Left ventricle myocardium superior (tissue), 1 donor: ENCODE measurements at regions not wholly inside any gene's neighbourhood (a gene's known extent, or its start where the extent isn't known, plus 50 kb on each side); places are given as distances from the start of the nearest gene placed in this dataset.

ENCODE experiments used
- ATAC-seq: fragments of 200-7000 bp; cut with Tn5 transposase; one replicate; pipeline ENCODE4 v1.9.1; 2020; ENCODE audit warnings: mild to moderate bottlenecking, moderate library complexity
- DNase-seq: peaks from one replicate; pipeline ENCODE4 v3.0.0-alpha.2; 2020
- intact Hi-C: fragments of 100-400 bp; cut with micrococcal nuclease; formaldehyde crosslinking; loops from one replicate; pipeline ENCODE4 v1.11.0; 2022
- donor health status: DM: no; HTN: yes; CAD: no; lungs with severe emphysema.

- intact Hi-C loops, result no loop called here
- DNase-seq, result no peak
- no peak for ATAC-seq
These were observed 103.4 kb upstream of the RPS23 start for GRCh38 chr5:82381591-82381990.

GRCh38 chr5:82376307-82376706 lies 98.2 kb upstream of the RPS23 start:
- ATAC-seq, result no peak
- intact Hi-C loops, result no loop called here

GRCh38 chr5:82375488-82376244 lies 97.5 kb upstream of the RPS23 start:
- ATAC-seq (no peak), DNase-seq (no peak)
- intact Hi-C loops, result no loop called here

More at GRCh38 chr5:82376307-82376706, 98.2 kb upstream of the RPS23 start:
- DNase-seq, result no peak

- ATAC-seq (no peak), DNase-seq (no peak)
- intact Hi-C loops, result no loop called here
These were observed 96.5 kb upstream of the RPS23 start for GRCh38 chr5:82374637-82375036.

GRCh38 chr5:82367930-82368329 lies 89.8 kb upstream of the RPS23 start:
- DNase-seq (no peak), ATAC-seq (no peak)
- intact Hi-C loops, result no loop called here

- no peak for DNase-seq
- intact Hi-C loops, result no loop called here
- ATAC-seq, result no peak
These were observed 87.6 kb upstream of the RPS23 start for GRCh38 chr5:82365744-82366228.

- intact Hi-C loops, result no loop called here
- DNase-seq (no peak), ATAC-seq (no peak)
These were observed 86.9 kb upstream of the RPS23 start for GRCh38 chr5:82365026-82365425.

- DNase-seq, result no peak
- intact Hi-C loops, result no loop called here
- peak; percentile 73 for ATAC-seq
These were observed 86.3 kb upstream of the RPS23 start for GRCh38 chr5:82364497-82364896.

GRCh38 chr5:82363524-82363923 lies 85.4 kb upstream of the RPS23 start:
- ATAC-seq (no peak), DNase-seq (no peak)
- intact Hi-C loops, result no loop called here

GRCh38 chr5:82362636-82363035 lies 84.5 kb upstream of the RPS23 start:
- DNase-seq (no peak), ATAC-seq (no peak)
- intact Hi-C loops, result no loop called here

GRCh38 chr5:82360022-82360421 lies 81.9 kb upstream of the RPS23 start:
- no peak for DNase-seq
- no peak for ATAC-seq
- intact Hi-C loops, result no loop called here

GRCh38 chr5:82359272-82359671 lies 81.1 kb upstream of the RPS23 start:
- no peak for DNase-seq
- intact Hi-C loops, result loop anchor here (10.0 kb wide), 1 partner anchor 1206 kb away; no protein-coding TSS in a partner anchor
- no peak for ATAC-seq

- intact Hi-C loops, result loop anchor here (10.0 kb wide), 1 partner anchor 1206 kb away; no protein-coding TSS in a partner anchor
- ATAC-seq (no peak), DNase-seq (no peak)
These were observed 80.3 kb upstream of the RPS23 start for GRCh38 chr5:82358457-82358856.

- DNase-seq (peak; percentile 76), ATAC-seq (peak; percentile 92)
- intact Hi-C loops, result loop anchor here (10.0 kb wide), 1 partner anchor 1208 kb away; no protein-coding TSS in a partner anchor
These were observed 78.9 kb upstream of the RPS23 start for GRCh38 chr5:82356808-82357671.

GRCh38 chr5:82356021-82356420 lies 77.9 kb upstream of the RPS23 start:
- ATAC-seq (peak; percentile 58), DNase-seq (no peak)
- intact Hi-C loops, result loop anchor here (10.0 kb wide), 1 partner anchor 1209 kb away; no protein-coding TSS in a partner anchor

GRCh38 chr5:82355496-82355895 lies 77.3 kb upstream of the RPS23 start:
- DNase-seq, result peak; percentile 51
- intact Hi-C loops, result loop anchor here (10.0 kb wide), 1 partner anchor 1209 kb away; no protein-coding TSS in a partner anchor
- ATAC-seq, result peak; percentile 22

GRCh38 chr5:82355053-82355452 lies 76.9 kb upstream of the RPS23 start:
- ATAC-seq (no peak), DNase-seq (no peak)
- intact Hi-C loops, result loop anchor here (10.0 kb wide), 1 partner anchor 1210 kb away; no protein-coding TSS in a partner anchor

- intact Hi-C loops, result loop anchor here (5.0 to 10.0 kb wide), 2 partner anchors 283 to 1210 kb away; no protein-coding TSS in a partner anchor
- no peak for DNase-seq
- ATAC-seq, result no peak
These were observed 76.4 kb upstream of the RPS23 start for GRCh38 chr5:82354543-82354942.

GRCh38 chr5:82353522-82353921 lies 75.4 kb upstream of the RPS23 start:
- ATAC-seq, result no peak
- no peak for DNase-seq
- intact Hi-C loops, result loop anchor here (5.0 to 10.0 kb wide), 2 partner anchors 284 to 1211 kb away; no protein-coding TSS in a partner anchor
